ENCODE measurements at regions not wholly inside any gene's neighbourhood (a gene's known extent, or its start where the extent isn't known, plus 50 kb on each side); places are given as distances from the start of the nearest gene placed in this dataset.

DNA sequence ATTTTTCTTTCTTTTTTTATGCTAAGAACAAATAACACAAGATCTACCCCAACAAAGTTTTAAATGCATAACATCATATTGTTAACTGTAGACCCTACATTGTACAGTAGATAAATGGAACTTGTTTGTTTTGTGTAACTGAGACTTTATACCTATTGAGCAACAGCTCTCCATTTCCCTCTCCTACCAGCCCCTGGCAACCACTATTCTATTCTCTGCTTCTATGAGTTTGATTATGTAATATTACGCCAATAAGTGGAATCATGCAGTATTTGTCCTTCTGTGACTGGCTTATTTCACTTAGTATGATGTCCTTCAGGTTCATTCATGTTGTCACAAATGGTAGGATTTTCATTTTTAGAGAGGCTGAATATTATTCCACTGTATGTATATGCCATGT, 308.2 kb upstream of the PRR16 start:
- no TSS peak for BruUV-seq (replicated peaks)

GRCh38 chr5:120158211-120158610, 305.9 kb upstream of the PRR16 start:
- no peaks in the 10 kb centered on the region for H3K9me1 ChIP-seq (ENCODE audit: control insufficient read depth, insufficient read depth, low read length)
- no peak overlapping the region for H3K27ac ChIP-seq (ENCODE audit: extremely low read depth, low read depth, low read length)
- no peaks in the 10 kb centered on the region for H3K36me3 ChIP-seq (ENCODE audit: control insufficient read depth, insufficient read depth, low read length)
- no peaks in the 10 kb centered on the region for H3K79me2 ChIP-seq (ENCODE audit: control insufficient read depth, insufficient read depth, low read length)
- POLR2A ChIA-PET: no interaction called here
- intact Hi-C loops (cut with micrococcal nuclease): no loop called here
- H4K20me1 ChIP-seq (replicated peaks; ENCODE audit: control insufficient read depth, insufficient read depth, low read length): no peaks in the 10 kb centered on the region
- no peak for DNase-seq (ENCODE audit: extremely low read depth in 1 of 4, low spot score in 3 of 4)
- FAIRE-seq: no peak
- no peak overlapping the region for H3K4me2 ChIP-seq (ENCODE audit: insufficient read depth, low read length)
- no TSS peak for BruUV-seq (replicated peaks)
- H2AFZ ChIP-seq (ENCODE audit: low read depth, low read length): no peak overlapping the region
- H3K4me3 ChIP-seq: no peak overlapping the region
- 20% methylated on average over 1 of the region's 1 CpG for WGBS (ENCODE audit: insufficient coverage, low coverage, missing lambda C conversion rate)
- H3K4me1 ChIP-seq (replicated peaks in 1 of 2; ENCODE audit: control insufficient read depth in 2 of 2, insufficient read depth in 2 of 2, low read length in 2 of 2): no peaks in the 10 kb centered on the region
- in situ Hi-C loops (cut with MboI): no loop called here
- H3K9ac ChIP-seq (ENCODE audit: insufficient read depth in 1 of 2, low read depth in 2 of 2, low read length in 2 of 2): no peak overlapping the region
- H3K27me3 ChIP-seq (ENCODE audit: control insufficient read depth in 2 of 2, insufficient read depth in 2 of 2, low read length in 2 of 2): no peaks in the 10 kb centered on the region
- H3K9me3 ChIP-seq (replicated peaks; ENCODE audit: control insufficient read depth, insufficient read depth, low read depth, low read length): no peaks in the 10 kb centered on the region
- CTCF ChIA-PET (ENCODE audit: low intra/inter-chr PET ratio): no interaction called here
- no peak for ATAC-seq
- TF ChIP-seq CEBPZ (IDR thresholded peaks at IDR 0.05; ENCODE audit: borderline replicate concordance, low read depth, low read length) (no peak), ZBTB26 (CRISPR knock-in tag; IDR thresholded peaks at IDR 0.05) (no peak), RBM22 (IDR thresholded peaks at IDR 0.05; ENCODE audit: low read depth, low read length, poor library complexity, severe bottlenecking) (no peak), ZNF316 (IDR thresholded peaks at IDR 0.05) (peak; percentile 19; the same call in 1 of the 2 replicates), FOSL1 (tag; conservative IDR thresholded peaks at IDR 0.05) (no peak)
- TF ChIP-seq, protein P1, sequence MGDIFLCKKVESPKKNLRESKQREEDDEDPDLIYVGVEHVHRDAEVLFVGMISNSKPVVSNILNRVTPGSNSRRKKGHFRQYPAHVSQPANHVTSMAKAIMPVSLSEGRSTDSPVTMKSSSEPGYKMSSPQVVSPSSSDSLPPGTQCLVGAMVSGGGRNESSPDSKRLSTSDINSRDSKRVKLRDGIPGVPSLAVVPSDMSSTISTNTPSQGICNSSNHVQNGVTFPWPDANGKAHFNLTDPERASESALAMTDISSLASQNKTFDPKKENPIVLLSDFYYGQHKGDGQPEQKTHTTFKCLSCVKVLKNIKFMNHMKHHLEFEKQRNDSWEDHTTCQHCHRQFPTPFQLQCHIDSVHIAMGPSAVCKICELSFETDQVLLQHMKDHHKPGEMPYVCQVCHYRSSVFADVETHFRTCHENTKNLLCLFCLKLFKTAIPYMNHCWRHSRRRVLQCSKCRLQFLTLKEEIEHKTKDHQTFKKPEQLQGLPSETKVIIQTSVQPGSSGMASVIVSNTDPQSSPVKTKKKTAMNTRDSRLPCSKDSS (IDR thresholded peaks at IDR 0.05; ENCODE audit: low read depth, partially characterized antibody): no peak

More for the DNA sequence above, 308.2 kb upstream of the PRR16 start:
- no peak for ATAC-seq
- in situ Hi-C loops (cut with MboI): no loop called here
- DNase-seq (ENCODE audit: extremely low read depth in 1 of 4, low spot score in 3 of 4): no peak
- no peaks in the 10 kb centered on the region for H3K4me1 ChIP-seq (replicated peaks in 1 of 2; ENCODE audit: control insufficient read depth in 2 of 2, insufficient read depth in 2 of 2, low read length in 2 of 2)
- H3K27me3 ChIP-seq (ENCODE audit: control insufficient read depth in 2 of 2, insufficient read depth in 2 of 2, low read length in 2 of 2): no peaks in the 10 kb centered on the region
- no peak overlapping the region for H3K27ac ChIP-seq (ENCODE audit: extremely low read depth, low read depth, low read length)
- H2AFZ ChIP-seq (ENCODE audit: low read depth, low read length): no peak overlapping the region
- no peak for FAIRE-seq
- 8% methylated on average over 1 of the region's 1 CpG for WGBS (ENCODE audit: insufficient coverage, low coverage, missing lambda C conversion rate)
- ChIA-PET POLR2A (no interaction called here), CTCF (ENCODE audit: low intra/inter-chr PET ratio) (no interaction called here)
- H3K36me3 ChIP-seq (ENCODE audit: control insufficient read depth, insufficient read depth, low read length): no peaks in the 10 kb centered on the region
- H3K79me2 ChIP-seq (ENCODE audit: control insufficient read depth, insufficient read depth, low read length): no peaks in the 10 kb centered on the region
- H3K4me3 ChIP-seq: no peak overlapping the region
- H4K20me1 ChIP-seq (replicated peaks; ENCODE audit: control insufficient read depth, insufficient read depth, low read length): no peaks in the 10 kb centered on the region
- TF ChIP-seq SP2 (IDR thresholded peaks at IDR 0.05; ENCODE audit: extremely low read depth, low read depth, low read length, poor library complexity, severe bottlenecking): no peak
- TF ChIP-seq FOS (IDR thresholded peaks at IDR 0.05; ENCODE audit: extremely low read depth, insufficient read length): no peak
- TF ChIP-seq SUPT5H (IDR thresholded peaks at IDR 0.05): no peak
- no peak overlapping the region for H3K9ac ChIP-seq (ENCODE audit: insufficient read depth in 1 of 2, low read depth in 2 of 2, low read length in 2 of 2)
- H3K4me2 ChIP-seq (ENCODE audit: insufficient read depth, low read length): no peak overlapping the region
- intact Hi-C loops (cut with micrococcal nuclease): no loop called here
- no peaks in the 10 kb centered on the region for H3K9me1 ChIP-seq (ENCODE audit: control insufficient read depth, insufficient read depth, low read length)
- no peaks in the 10 kb centered on the region; the same call in 1 of the 2 replicates for H3K9me3 ChIP-seq (replicated peaks; ENCODE audit: control insufficient read depth, insufficient read depth, low read depth, low read length)

Data from K562 (cell line).